IMR-90 (cell line): ENCODE measurements at regions not wholly inside any gene's neighbourhood (a gene's known extent, or its start where the extent isn't known, plus 50 kb on each side); places are given as distances from the start of the nearest gene placed in this dataset.

Experiments
- BHLHE40 ChIP-seq: fragments of 150-350 bp; IDR thresholded peaks from 2 replicates; pipeline ENCODE4 v1.6.1; 2016; ENCODE audit warnings: mild to moderate bottlenecking, low read depth, low read length
- CEBPB ChIP-seq: IDR thresholded peaks from 2 replicates; pipeline ENCODE4 v1.6.1; 2012; ENCODE audit warnings: low read depth, low read length, improper control_type of control experiment
- MAFK ChIP-seq: IDR thresholded peaks from 2 replicates; pipeline ENCODE4 v1.6.1; 2012; ENCODE audit warnings: low read depth, low read length, improper control_type of control experiment
- MAZ ChIP-seq: IDR thresholded peaks from 2 replicates; pipeline ENCODE4 v1.6.1; 2012; ENCODE audit warnings: low read depth, mild to moderate bottlenecking, low read length, improper control_type of control experiment, moderate library complexity, borderline replicate concordance
- MXI1 ChIP-seq: IDR thresholded peaks from 2 replicates; pipeline ENCODE4 v1.6.1; 2012; ENCODE audit warnings: low read depth, mild to moderate bottlenecking, low read length, moderate library complexity, borderline replicate concordance
- POLR2A ChIP-seq: IDR thresholded peaks from 2 replicates; pipeline ENCODE4 v1.6.1; 2012; ENCODE audit warnings: mild to moderate bottlenecking, low read depth, low read length
- RAD21 ChIP-seq: IDR thresholded peaks from 2 replicates; pipeline ENCODE4 v1.6.1; 2012; ENCODE audit warnings: low read length, improper control_type of control experiment
- RCOR1 ChIP-seq: IDR thresholded peaks from 2 replicates; pipeline ENCODE4 v1.6.1; 2012; ENCODE audit warnings: mild to moderate bottlenecking, low read length, improper control_type of control experiment; ENCODE audit not compliant: insufficient replicate concordance
- RFX5 ChIP-seq: IDR thresholded peaks from 2 replicates; pipeline ENCODE4 v1.8.0; 2012; ENCODE audit warnings: low read depth, mild to moderate bottlenecking, low read length, moderate library complexity
- SMC3 ChIP-seq: fragments of 150-350 bp; IDR thresholded peaks from 2 replicates; pipeline ENCODE4 v1.6.1; 2016; ENCODE audit warnings: low read depth, mild to moderate bottlenecking, antibody characterized with exemption, low read length, moderate library complexity
- TF ChIP-seq, protein P1 (sequence below): conservative IDR thresholded peaks from 2 replicates; pipeline ENCODE4 v1.5.1; 2012; ENCODE audit warnings: mild to moderate bottlenecking, low read depth, low read length, improper control_type of control experiment
- TF ChIP-seq, protein P2 (sequence below): fragments of 150-350 bp; IDR thresholded peaks from 2 replicates; pipeline ENCODE4 v1.6.1; 2017; ENCODE audit warnings: mild to moderate bottlenecking, antibody characterized with exemption, low read length, low read depth
- TF ChIP-seq, protein P3 (sequence below): fragments of 150-350 bp; IDR thresholded peaks from 2 replicates; pipeline ENCODE4 v1.6.1; 2016; ENCODE audit warnings: low read depth, mild to moderate bottlenecking, low read length, moderate library complexity, borderline replicate concordance

DNA sequence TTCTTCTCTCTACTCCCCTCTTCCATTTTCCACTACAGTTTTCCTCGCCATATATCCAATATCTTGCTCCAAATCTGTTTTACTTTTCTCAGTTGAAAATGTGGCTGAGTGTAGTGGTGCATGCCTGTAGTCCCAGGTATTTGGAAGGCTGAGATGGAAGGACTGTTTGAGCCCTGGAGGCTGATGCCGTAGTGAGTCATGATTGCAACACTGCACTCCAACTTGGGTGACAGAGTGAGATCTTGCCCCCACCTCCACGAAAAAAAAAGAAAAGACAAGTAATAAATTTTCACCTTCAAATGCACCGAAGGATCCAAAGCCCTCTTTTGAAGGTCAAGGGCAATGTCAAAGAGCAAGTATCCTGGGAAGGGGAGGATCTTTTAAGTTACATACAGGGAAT, 592.3 kb downstream of the TMEM114 start:
- TF ChIP-seq CEBPB (no peak), RFX5 (no peak), RAD21 (no peak), MAZ (no peak), POLR2A (no peak), MAFK (no peak), BHLHE40 (no peak), MXI1 (no peak), RCOR1 (no peak), SMC3 (no peak)
- TF ChIP-seq, protein P1, sequence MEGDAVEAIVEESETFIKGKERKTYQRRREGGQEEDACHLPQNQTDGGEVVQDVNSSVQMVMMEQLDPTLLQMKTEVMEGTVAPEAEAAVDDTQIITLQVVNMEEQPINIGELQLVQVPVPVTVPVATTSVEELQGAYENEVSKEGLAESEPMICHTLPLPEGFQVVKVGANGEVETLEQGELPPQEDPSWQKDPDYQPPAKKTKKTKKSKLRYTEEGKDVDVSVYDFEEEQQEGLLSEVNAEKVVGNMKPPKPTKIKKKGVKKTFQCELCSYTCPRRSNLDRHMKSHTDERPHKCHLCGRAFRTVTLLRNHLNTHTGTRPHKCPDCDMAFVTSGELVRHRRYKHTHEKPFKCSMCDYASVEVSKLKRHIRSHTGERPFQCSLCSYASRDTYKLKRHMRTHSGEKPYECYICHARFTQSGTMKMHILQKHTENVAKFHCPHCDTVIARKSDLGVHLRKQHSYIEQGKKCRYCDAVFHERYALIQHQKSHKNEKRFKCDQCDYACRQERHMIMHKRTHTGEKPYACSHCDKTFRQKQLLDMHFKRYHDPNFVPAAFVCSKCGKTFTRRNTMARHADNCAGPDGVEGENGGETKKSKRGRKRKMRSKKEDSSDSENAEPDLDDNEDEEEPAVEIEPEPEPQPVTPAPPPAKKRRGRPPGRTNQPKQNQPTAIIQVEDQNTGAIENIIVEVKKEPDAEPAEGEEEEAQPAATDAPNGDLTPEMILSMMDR, result no peak
- TF ChIP-seq, protein P2, sequence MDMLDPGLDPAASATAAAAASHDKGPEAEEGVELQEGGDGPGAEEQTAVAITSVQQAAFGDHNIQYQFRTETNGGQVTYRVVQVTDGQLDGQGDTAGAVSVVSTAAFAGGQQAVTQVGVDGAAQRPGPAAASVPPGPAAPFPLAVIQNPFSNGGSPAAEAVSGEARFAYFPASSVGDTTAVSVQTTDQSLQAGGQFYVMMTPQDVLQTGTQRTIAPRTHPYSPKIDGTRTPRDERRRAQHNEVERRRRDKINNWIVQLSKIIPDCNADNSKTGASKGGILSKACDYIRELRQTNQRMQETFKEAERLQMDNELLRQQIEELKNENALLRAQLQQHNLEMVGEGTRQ, result no peak
- TF ChIP-seq, protein P3, sequence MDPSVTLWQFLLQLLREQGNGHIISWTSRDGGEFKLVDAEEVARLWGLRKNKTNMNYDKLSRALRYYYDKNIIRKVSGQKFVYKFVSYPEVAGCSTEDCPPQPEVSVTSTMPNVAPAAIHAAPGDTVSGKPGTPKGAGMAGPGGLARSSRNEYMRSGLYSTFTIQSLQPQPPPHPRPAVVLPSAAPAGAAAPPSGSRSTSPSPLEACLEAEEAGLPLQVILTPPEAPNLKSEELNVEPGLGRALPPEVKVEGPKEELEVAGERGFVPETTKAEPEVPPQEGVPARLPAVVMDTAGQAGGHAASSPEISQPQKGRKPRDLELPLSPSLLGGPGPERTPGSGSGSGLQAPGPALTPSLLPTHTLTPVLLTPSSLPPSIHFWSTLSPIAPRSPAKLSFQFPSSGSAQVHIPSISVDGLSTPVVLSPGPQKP, result no peak
